HG03432 (cell line): ENCODE measurements at regions not wholly inside any gene's neighbourhood (a gene's known extent, or its start where the extent isn't known, plus 50 kb on each side); places are given as distances from the start of the nearest gene placed in this dataset.
"Not testable (repeated sequence)": the region's sequence is repeated elsewhere in the genome, so short reads cannot be mapped to it uniquely, and the experiment has no call there.

Source experiments
- ATAC-seq: cut with Tn5 transposase; IDR thresholded peaks from one replicate; pipeline ENCODE4 v1.9.1; 2021; ENCODE audit warnings: mild to moderate bottlenecking, moderate library complexity; ENCODE audit not compliant: unreplicated experiment

- ATAC-seq, result no peak
Observed at GRCh38 chr20:29762620-29763019, 1494.8 kb upstream of the DEFB115 start.

DNA sequence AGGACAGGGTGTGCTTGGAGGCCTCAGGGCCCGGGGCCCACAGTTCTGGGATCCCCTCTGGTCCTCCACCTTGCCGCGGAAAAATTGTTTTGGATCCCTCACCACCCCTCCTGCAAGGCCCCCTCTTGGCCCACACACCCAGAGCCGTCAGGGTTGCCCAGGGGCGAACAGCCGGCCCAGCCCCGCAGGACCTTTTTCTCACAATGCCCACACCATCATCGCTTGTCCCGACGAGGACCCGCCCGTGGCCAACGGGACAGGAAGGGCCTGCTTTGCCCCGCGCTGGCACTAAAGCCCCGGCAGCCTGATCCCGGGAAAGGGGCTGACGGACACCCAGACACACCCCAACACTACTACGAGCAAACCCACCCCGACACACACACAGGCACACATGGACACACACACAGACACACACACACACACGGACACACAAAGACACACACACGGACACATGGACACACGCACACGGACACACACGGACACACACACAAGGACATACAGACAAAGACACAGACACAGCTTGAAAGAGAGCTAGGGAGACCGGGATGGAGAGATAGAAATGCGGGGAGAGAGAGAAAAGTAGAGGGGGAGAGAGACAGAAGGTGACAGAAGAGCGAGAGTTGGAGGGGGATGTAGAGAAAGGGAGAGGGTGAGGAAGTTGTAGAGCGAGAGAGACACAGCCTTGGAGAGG is 1493.5 kb upstream of the DEFB115 start:
- ATAC-seq, result no peak

DNA sequence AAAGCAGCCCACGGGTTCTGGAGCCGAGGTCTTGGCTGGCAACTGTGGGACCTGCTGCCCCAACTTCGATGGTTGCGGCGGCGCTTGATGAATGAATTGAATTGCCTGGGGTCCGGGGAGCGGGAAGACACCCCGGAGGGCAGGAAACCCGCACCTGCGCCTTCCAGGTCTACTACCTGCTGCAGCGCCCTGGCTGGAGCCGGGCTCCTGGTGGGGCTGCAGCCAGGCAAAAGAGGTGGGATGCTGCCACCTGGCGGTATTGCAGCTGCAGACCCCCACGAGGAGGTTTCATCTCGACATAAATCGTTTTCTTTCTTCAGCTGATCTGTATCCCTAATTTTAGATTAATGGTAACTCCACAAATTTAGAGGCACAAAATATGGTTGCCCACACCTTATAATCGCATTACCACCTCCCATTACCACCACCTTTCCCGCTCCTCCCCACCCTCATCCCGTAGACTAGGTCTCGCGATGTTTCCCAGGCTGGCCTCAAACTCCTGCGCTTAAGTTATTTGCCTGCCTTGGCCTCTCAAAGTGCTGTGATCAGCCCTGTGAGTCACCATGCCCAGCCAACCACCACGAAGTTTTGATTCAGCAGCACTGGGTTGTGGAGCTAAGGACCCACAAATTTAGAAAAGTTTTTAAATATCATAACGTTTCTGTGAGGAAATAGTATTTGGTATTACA is 1492.4 kb upstream of the DEFB115 start:
- ATAC-seq, result not testable (repeated sequence)

GRCh38 chr20:29778033-29778432 is 1479.4 kb upstream of the DEFB115 start:
- ATAC-seq, result not testable (repeated sequence)

GRCh38 chr20:29781217-29781616 is 1476.2 kb upstream of the DEFB115 start:
- not testable (repeated sequence) for ATAC-seq

DNA sequence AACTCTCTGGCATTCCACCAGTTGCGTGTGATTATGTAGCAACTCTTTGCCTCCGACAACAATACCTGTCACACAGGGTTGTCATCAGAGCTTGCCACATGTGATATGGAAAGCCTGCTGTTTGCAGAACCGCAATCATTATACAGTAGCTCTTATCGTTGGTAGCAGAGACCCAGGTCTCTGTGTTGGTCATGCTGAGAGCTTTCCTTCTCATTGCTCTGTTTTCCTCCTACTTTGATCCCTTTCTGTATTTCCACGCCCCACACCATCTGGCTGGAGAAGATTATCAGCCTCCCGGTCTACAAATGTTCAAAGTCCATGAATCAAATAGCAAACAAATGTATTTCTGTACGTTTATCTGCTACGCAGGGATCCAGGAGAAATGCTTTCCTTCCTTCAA is 1475.6 kb upstream of the DEFB115 start:
- ATAC-seq, result not testable (repeated sequence)

- ATAC-seq, result not testable (repeated sequence)
Observed at GRCh38 chr20:29787456-29787855, 1470.0 kb upstream of the DEFB115 start.

- no peak for ATAC-seq
Observed at GRCh38 chr20:29790510-29790909, 1467.0 kb upstream of the DEFB115 start.

DNA sequence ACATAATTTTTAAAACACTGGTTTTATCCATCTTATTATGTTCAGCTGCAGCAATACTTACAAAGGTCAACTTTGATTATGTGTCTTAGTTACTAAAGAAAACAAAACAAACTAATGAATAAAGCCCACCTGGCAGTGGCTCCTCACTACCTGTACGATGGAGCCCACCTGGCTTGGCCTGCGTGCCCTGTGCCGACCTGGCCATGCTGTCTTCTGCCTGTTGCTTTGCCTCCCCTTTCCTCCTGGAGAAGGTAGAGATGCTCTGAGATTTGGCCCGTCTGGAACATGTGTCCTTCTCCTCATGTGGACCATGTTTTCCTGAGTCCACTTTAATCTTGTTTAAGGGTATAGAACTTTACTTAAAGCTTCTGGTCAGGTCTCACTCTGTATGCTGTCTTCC is 1426.0 kb upstream of the DEFB115 start:
- not testable (repeated sequence) for ATAC-seq

GRCh38 chr20:29868014-29868413 is 1389.5 kb upstream of the DEFB115 start:
- not testable (repeated sequence) for ATAC-seq

DNA sequence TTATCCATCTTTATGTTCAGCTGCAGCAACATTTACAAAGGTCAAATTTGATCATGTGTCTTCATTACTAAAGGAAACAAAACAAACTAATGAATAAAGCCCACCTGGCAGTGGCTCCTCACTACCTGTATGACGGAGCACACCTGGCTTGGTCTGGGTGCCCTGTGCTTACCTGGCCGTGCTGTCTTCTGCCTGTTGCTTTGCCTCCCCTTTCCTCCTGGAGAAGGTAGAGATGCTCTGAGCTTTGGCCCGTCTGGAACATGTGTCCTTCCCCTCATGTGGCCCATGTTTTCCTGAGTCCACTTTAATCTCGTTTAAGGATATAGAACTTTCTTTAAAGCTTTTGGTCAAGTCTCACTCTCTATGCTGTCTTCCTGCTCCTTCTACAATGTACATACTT is 1388.8 kb upstream of the DEFB115 start:
- not testable (repeated sequence) for ATAC-seq

DNA sequence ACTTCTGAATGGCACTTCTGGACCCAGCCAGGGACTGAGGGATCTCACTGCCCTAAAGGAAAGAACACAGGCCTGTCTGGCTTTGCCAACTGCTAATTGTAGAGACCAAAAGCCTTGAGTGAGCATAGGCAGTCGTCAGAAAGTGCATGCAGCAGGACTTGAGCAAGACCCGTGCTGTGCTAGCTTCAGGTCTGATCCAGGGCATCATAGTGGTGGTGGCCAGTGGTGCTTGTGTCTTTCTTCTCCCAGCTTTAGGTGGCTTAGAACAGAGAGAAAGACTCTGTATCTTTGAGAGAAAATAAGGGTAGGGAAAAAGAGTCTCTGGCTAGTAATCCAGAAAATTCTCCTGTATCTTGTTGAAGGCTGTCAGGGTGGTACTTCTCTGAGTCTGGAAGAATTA is 1385.6 kb upstream of the DEFB115 start:
- ATAC-seq, result not testable (repeated sequence)

GRCh38 chr20:29873946-29874345 is 1383.5 kb upstream of the DEFB115 start:
- ATAC-seq, result no peak

GRCh38 chr20:29874476-29875202 is 1382.8 kb upstream of the DEFB115 start:
- ATAC-seq, result no peak

GRCh38 chr20:29875321-29876083 is 1382.0 kb upstream of the DEFB115 start:
- ATAC-seq, result not testable (repeated sequence)

DNA sequence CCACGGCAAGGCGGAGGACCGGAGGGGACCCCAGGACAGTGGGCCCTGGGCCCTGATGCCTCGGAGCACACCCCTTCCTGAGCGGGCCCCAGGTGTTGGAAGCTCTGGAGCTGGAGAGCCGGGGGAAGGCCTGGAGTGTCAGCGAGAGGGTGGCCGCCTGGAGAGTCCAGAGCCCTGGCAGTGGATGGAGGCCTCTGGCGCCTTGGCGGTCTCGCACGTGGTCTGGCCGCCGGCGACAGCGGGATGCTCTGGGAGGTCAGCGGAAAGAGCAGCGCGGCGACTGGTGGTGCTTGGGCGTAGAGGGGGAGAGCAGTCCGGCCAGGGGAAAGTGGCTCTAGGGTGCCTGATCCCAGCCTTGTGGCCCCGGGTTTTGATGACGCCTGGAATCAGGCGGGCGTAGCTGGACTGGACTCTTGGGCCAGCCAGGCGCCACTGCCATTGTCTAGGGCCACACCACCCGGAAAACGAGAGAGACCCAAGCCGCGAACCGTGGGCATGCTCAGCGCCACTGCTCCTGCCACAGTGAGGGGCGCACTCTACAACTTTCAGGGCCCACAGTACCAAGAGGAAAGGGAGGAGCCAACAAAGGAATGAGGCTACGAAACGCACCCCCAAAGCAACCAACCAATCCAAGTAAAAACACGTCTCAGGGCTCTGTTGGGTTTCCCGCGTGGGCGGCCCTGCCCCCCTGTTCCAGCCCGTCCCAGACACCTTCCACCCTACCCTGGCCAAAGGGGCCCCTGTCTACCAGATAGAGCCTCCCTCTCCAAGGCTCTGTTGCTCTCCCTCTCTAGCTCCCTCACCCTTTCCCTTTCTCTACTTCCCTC is 1381.2 kb upstream of the DEFB115 start:
- ATAC-seq, result not testable (repeated sequence)

DNA sequence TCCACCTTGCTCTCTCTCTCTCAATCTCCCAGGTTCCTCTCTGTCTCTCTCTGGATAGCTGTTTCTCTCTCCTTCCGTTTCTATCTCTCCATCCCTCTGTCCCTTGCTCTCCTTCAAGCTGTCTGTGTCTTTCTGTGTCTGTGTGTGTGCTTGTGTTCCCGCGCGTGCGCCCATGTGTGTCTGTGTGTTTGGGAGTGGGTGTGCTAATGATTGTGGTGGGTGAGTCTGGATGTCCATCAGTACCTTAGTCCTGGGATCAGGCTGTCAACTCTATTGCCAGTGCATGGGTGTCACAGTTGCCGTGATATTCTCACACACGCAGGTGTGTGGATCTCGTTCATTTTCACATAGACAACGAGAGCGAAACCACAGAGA is 1380.6 kb upstream of the DEFB115 start:
- ATAC-seq, result no peak

- not testable (repeated sequence) for ATAC-seq
Observed at GRCh38 chr20:29877411-29878280, 1379.8 kb upstream of the DEFB115 start.

DNA sequence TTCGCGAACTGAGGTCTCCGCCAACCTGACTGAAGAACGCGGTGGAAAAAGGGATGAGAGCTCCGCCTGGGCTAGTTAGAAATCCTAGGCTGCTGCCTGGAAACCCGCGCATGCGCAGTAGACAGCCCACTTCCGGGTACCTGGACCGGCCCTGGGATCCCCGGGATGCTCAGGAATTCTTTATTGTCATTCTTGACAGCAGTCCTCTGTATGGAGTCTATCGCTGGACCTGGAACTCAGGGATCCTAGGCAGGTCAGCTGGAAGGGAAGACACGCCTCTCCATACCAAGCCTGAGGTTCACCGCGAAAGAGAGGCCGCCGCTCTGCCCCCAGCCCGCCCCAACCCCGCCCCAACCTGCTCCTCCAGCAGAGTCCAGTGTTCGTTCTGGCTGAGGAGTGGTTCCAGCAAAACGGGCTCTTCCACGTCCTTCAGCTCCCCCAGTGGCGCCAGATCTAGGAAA is 1379.2 kb upstream of the DEFB115 start:
- ATAC-seq, result peak; percentile 60
